ENCODE measurements at regions not wholly inside any gene's neighbourhood (a gene's known extent, or its start where the extent isn't known, plus 50 kb on each side); places are given as distances from the start of the nearest gene placed in this dataset.

- intact Hi-C loops (cut with DNase I), result no loop called here
- Histone ChIP-seq H3K4me1 (replicated peaks in 1 of 2) (no peaks in the 10 kb centered on the region), H3K9me3 (replicated peaks in 1 of 3) (no peaks in the 10 kb centered on the region), H3K27me3 (no peaks in the 10 kb centered on the region), H3K4me3 (no peak overlapping the region), H3K27ac (no peak overlapping the region), H3K36me3 (replicated peaks in 1 of 2) (no peaks in the 10 kb centered on the region)
- no peak for DNase-seq
- no peak for TF ChIP-seq POLR2A (IDR thresholded peaks at IDR 0.05)
- TF ChIP-seq CTCF (IDR thresholded peaks at IDR 0.05), result no peak
These were observed 123.0 kb upstream of the KCNN2 start for GRCh38 chr5:114238771-114239313.

- H3K4me1 ChIP-seq (replicated peaks in 1 of 2), result no peaks in the 10 kb centered on the region
- intact Hi-C loops (cut with DNase I), result no loop called here
- no peaks in the 10 kb centered on the region for H3K27me3 ChIP-seq
- H3K4me3 ChIP-seq, result no peak overlapping the region
- peaks cover 0 to 3% (median 0%) of the 10 kb centered on the region in 3 donors for H3K9me3 ChIP-seq (replicated peaks in 1 of 3)
- no peak overlapping the region for H3K27ac ChIP-seq
- 77 to 84% (median 81%) methylated on average over 8 of the region's 8 CpGs for WGBS, 4 donors
- TF ChIP-seq POLR2A (IDR thresholded peaks at IDR 0.05), result no peak
- no peak for TF ChIP-seq CTCF (IDR thresholded peaks at IDR 0.05)
- H3K36me3 ChIP-seq (replicated peaks in 1 of 2), result no peaks in the 10 kb centered on the region
- DNase-seq, result no peak
These were observed 118.4 kb upstream of the KCNN2 start for GRCh38 chr5:114243281-114243971.

GRCh38 chr5:114243972-114244317 lies 117.9 kb upstream of the KCNN2 start:
- Histone ChIP-seq H3K4me1 (replicated peaks in 1 of 2) (no peaks in the 10 kb centered on the region), H3K9me3 (replicated peaks in 1 of 3) (peaks cover 0 to 3% (median 0%) of the 10 kb centered on the region in 3 donors), H3K4me3 (no peak overlapping the region), H3K36me3 (replicated peaks in 1 of 2) (no peaks in the 10 kb centered on the region), H3K27ac (no peak overlapping the region), H3K27me3 (no peaks in the 10 kb centered on the region)
- 70 to 88% (median 73%) methylated on average over 1 of the region's 1 CpG for WGBS, 4 donors
- TF ChIP-seq POLR2A (IDR thresholded peaks at IDR 0.05) (no peak), CTCF (IDR thresholded peaks at IDR 0.05) (no peak)
- no peak for DNase-seq
- intact Hi-C loops (cut with DNase I), result no loop called here

- Histone ChIP-seq H3K27me3 (no peaks in the 10 kb centered on the region), H3K9me3 (replicated peaks in 1 of 3) (peaks cover 0 to 3% (median 0%) of the 10 kb centered on the region in 3 donors), H3K4me3 (no peak overlapping the region), H3K36me3 (replicated peaks in 1 of 2) (no peaks in the 10 kb centered on the region), H3K27ac (no peak overlapping the region), H3K4me1 (replicated peaks in 1 of 2) (no peaks in the 10 kb centered on the region)
- WGBS, 4 donors, result 80 to 84% (median 82%) methylated on average over 2 of the region's 2 CpGs
- TF ChIP-seq POLR2A (IDR thresholded peaks at IDR 0.05), result no peak
- TF ChIP-seq CTCF (IDR thresholded peaks at IDR 0.05), result no peak
- intact Hi-C loops (cut with DNase I), result no loop called here
- no peak for DNase-seq
These were observed 112.0 kb upstream of the KCNN2 start for GRCh38 chr5:114249823-114250222.
